D721Med (cell line): ENCODE measurements at regions not wholly inside any gene's neighbourhood (a gene's known extent, or its start where the extent isn't known, plus 50 kb on each side); places are given as distances from the start of the nearest gene placed in this dataset.

Experiments used
- DNase-seq: peaks from one replicate; pipeline ENCODE4 v3.0.0; 2011; ENCODE audit warnings: low spot score; ENCODE audit not compliant: insufficient read length
- FAIRE-seq: peaks from 2 replicates; lab custom pipeline; 2011; peaks lifted over from hg19 to GRCh38; lab: Jason Lieb, UNC
- CTCF ChIP-seq: IDR thresholded peaks from 2 replicates; pipeline ENCODE4 v1.5.1; 2012; ENCODE audit warnings: mild to moderate bottlenecking, control low read depth; ENCODE audit not compliant: insufficient read depth; ENCODE audit errors: missing control alignments

DNA sequence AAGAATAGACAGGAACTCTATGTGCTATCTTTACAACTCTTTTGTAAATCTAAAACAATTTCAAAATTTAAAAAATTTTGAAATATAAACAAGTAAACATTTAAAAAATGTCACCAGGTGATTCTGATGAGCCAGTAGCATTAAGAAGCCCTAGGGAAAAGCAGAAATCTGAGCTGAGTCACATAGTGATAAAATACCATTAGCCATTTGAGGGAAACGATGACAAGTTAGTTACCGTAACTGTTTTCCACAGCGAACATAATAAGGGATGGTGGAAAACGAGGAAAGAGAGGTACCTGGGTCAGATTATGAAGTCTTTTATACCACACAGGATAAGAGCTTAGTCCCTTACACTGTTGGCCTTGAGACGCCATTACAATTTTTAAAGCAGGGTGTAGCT is 55.5 kb downstream of the PRR15 start:
- no peak for TF ChIP-seq CTCF
- no peak for DNase-seq
- no peak for FAIRE-seq

DNA sequence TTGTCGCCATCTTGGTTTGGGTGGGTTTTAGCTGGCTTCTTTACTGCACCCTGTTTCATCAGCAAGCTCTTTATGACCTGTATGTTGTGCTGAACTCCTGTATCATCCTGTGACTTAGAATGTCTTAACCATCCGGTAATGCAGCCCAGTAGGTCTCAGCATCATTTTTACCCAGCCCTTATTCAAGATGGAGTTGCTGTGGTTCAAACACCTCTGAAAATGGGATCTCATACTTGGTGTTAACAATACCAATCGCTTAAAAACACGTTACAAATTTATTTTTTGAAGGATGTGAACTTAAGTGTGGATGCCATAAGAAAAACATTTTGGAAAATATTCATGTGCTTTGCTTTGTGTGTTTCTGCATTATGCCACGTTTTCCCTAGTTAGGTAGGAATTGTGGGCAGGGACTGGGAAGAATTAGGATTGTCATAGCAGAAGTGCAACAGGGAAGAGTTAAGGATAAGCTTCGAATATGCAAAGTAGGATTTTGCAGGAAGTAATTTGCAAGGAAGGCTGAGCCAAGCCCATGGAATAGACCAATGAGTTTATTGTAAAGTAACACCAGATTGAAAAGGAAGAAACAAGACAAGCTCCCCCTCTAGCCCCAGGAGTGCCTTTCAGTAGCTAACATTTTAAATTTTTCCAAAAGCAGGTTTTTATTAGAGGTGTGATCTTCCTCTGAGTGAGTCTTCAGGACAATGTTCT is 56.4 kb downstream of the PRR15 start:
- FAIRE-seq (no peak), DNase-seq (no peak)
- no peak for TF ChIP-seq CTCF

DNA sequence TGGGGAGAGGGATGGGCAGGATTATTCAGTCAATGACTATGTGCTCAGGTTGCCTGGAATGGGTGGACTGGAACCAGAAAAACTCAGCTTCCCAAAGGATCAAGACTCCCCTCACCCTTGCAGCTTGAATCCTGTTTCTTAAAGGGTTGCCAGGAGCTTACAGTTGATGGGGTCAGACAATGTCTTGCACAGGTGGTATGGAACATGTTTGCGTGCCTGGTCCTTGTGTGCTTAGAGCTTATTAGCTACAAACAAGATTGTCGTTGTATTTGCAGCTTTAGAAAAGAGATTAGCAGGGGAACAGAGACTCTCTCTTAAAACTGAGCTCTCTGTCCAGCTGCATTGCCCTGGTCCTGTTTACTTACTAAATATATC is 56.9 kb downstream of the PRR15 start:
- FAIRE-seq (peak; percentile 86), DNase-seq (no peak)
- TF ChIP-seq CTCF: no peak

DNA sequence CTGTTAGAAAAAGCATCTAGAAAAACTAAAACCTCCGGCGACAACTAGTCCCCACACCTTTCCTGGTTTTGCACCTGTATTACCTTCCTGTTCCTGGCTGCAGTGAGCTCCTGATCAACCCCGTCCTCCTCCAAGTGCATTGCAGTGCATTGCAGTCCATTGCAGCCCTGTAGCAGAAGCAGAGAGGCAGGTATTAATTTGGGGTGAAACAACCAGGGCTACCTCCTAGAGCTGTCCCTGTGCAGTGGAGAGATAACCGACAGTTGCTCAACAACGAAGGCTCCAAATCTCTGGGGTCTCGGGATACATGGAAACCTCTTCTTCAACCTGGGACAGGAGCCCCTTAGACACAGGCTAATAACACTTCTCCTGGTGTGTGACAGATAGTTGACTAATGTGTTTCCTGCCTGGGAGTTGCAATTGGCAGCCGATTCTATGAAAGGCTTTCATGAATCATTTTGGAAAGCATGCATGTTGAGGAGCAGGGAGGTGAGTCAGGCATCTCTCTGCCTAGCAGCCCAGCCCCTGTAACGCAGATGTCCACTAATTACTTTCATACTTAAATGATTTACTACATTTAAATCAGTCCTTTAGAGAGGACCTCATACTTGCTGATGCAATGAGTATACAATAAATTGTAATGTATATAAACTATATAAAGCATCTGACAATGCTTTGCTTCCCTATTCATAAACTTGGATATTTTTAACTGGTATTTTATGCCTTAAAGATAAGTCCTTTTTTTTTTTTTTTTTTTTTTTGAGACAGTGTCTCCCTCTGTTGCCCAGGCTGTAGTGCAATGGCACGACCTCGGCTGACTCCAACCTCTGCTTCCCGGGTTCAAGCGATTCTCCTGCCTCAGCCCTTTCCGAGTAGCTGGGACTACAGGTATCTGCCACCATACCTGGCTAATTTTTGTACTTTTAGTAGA is 59.0 kb downstream of the PRR15 start:
- no peak for DNase-seq
- FAIRE-seq: no peak
- no peak for TF ChIP-seq CTCF

DNA sequence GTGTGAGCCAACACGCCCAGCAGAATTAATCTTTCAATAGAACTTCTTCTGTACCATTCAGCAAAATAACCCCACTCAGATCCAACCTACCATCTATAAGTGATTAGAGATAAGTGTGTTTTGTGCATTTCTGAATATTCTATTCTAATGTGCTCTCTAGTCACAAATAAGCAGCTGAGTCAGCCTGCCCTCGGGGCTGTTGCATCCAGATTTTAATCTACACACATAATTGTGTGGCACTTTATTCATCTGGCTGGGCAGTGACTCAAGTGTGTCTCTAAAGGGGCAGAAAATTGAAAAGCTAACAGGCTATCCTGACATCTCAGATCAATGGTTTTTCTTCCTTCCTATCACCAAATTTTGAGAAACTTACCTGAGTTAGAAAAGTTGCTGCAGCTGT is 60.3 kb downstream of the PRR15 start:
- no peak for TF ChIP-seq CTCF
- DNase-seq (no peak), FAIRE-seq (no peak)

DNA sequence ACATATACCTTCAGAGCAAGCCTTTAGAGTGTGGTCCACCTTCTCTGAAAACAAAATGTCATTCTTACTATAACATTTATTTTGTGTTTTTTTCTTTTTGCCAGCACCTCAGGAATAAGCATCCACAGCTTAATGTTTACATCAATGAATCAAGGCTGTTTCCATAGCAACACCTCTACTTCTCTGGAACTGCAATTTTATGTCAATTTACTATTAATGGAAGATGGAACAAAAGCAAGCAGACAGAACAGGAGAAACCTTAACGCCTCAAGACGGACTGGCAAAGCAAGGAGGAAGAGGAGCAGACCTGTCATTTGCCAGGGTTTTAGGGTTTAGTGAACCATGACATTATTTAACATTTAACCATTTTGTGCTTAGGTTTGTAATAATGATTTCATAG is 63.1 kb downstream of the PRR15 start:
- FAIRE-seq (no peak), DNase-seq (no peak)
- no peak for TF ChIP-seq CTCF

DNA sequence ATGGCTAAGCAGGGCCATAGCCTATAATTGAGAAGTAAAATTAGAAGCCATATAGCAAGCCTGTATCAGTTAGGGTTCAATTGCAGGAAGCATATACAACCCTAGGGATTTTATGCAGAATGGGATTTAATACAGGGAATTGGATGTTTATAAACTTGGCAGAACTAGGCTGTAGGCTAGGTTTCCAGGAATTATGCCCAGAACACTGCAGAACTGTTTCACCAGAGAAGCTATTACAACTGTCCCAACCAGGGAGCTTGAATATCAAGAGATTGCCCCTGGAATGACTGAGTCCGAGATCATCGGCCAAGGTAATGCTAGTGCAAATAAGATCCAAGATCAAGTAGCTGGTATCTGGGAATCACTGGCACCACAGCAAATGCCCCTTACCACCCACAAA is 64.0 kb downstream of the PRR15 start:
- no peak for TF ChIP-seq CTCF
- FAIRE-seq (no peak), DNase-seq (no peak)
